SK-MEL-5 (cell line): ENCODE measurements at regions not wholly inside any gene's neighbourhood (a gene's known extent, or its start where the extent isn't known, plus 50 kb on each side); places are given as distances from the start of the nearest gene placed in this dataset.

Source experiments
- small RNA-seq, 2 experiments: library from RNA; depleted of rRNA; stranded (forward); fragments of <200 nt; gene quantifications; one replicate each; pipeline ENCODE3, GENCODE V24; 2014

Small RNA genes in the stretch of these regions (small RNA-seq; reads per million reads assigned to genes)
- gene RNU6-815P (0 reads per million in 2 experiments), gene RNU6-822P (0 reads per million in 2 experiments)
